SU-DHL-6 (cell line): ENCODE measurements at regions not wholly inside any gene's neighbourhood (a gene's known extent, or its start where the extent isn't known, plus 50 kb on each side); places are given as distances from the start of the nearest gene placed in this dataset.

Source experiments
- H2AFZ ChIP-seq: fragments of 200-600 bp; sonication (generic); 2 replicates; pipeline ENCODE4 v1.6.1; 2014; ENCODE audit warnings: low read depth, mild to moderate bottlenecking, moderate library complexity, mixed read lengths, antibody characterized with exemption, low read length; ENCODE audit not compliant: severe bottlenecking
- H3F3A ChIP-seq: fragments of 200-600 bp; shearing (Covaris generic); 2 replicates; pipeline ENCODE4 v1.6.0; 2016; ENCODE audit warnings: antibody characterized with exemption, mild to moderate bottlenecking; ENCODE audit not compliant: insufficient read depth
- H3K27ac ChIP-seq: fragments of 200-600 bp; sonication (generic); 2 replicates; pipeline ENCODE4 v1.5.1; 2016; ENCODE audit warnings: low read depth, mild to moderate bottlenecking, low read length, moderate library complexity, mixed read lengths
- H3K27me3 ChIP-seq: fragments of 200-600 bp; sonication (generic), shearing (Covaris generic); 2 replicates; pipeline ENCODE4 v1.6.0; 2014; ENCODE audit warnings: mild to moderate bottlenecking, low read length
- H3K36me3 ChIP-seq: fragments of 200-600 bp; sonication (generic); 2 replicates; pipeline ENCODE4 v1.6.1; 2014; ENCODE audit warnings: mild to moderate bottlenecking, low read length, mixed read lengths
- H3K4me2 ChIP-seq: fragments of 300-600, 200-600 bp; shearing (Covaris generic), sonication (generic); 2 replicates; pipeline ENCODE4 v1.6.0; 2014; ENCODE audit warnings: low read length, low read depth, mild to moderate bottlenecking; ENCODE audit not compliant: poor library complexity, severe bottlenecking
- H3K4me3 ChIP-seq: fragments of 200-600 bp; sonication (generic); 2 replicates; pipeline ENCODE4 v1.5.1; 2014; ENCODE audit warnings: antibody characterized with exemption, low read length, mild to moderate bottlenecking, mixed read lengths; ENCODE audit not compliant: insufficient read depth, poor library complexity, severe bottlenecking
- H3K79me2 ChIP-seq: fragments of 200-600 bp; sonication (generic); 2 replicates; pipeline ENCODE4 v1.6.1; 2014; ENCODE audit warnings: mild to moderate bottlenecking, low read length, moderate library complexity; ENCODE audit not compliant: insufficient read depth
- H3K9ac ChIP-seq: fragments of 200-600 bp; sonication (generic); 2 replicates; pipeline ENCODE4 v1.7.0; 2014; ENCODE audit warnings: mild to moderate bottlenecking, low read length
- H3K9me2 ChIP-seq: fragments of 200-600 bp; sonication (generic); replicated peaks from 2 replicates; pipeline ENCODE4 v1.6.1; 2014; ENCODE audit warnings: low read length; ENCODE audit not compliant: insufficient read depth
- H3K9me3 ChIP-seq: fragments of 200-600 bp; sonication (generic); 2 replicates; pipeline ENCODE4 v1.6.1; 2014; ENCODE audit warnings: low read length, mixed read lengths; ENCODE audit not compliant: insufficient read depth
- H4K20me1 ChIP-seq: fragments of 200-600 bp; sonication (generic); 2 replicates; pipeline ENCODE4 v1.6.1; 2014; ENCODE audit warnings: low read depth, mild to moderate bottlenecking, antibody characterized with exemption, low read length, moderate library complexity, mixed read lengths
- CTCF ChIP-seq: fragments of 200-600 bp; sonication (generic); IDR thresholded peaks from one replicate; pipeline ENCODE4 v1.5.1; 2017; ENCODE audit warnings: antibody characterized with exemption, mild to moderate bottlenecking, low read length, moderate library complexity; ENCODE audit not compliant: insufficient read depth, poor library complexity, severe bottlenecking
- EZH2phosphoT487 ChIP-seq: fragments of 200-600 bp; sonication (generic), shearing (Covaris generic); conservative IDR thresholded peaks from 2 replicates; pipeline ENCODE4 v1.6.1; 2018; ENCODE audit warnings: mild to moderate bottlenecking, antibody characterized with exemption, low read length, moderate library complexity, mixed read lengths

- H3F3A ChIP-seq: no peaks in the 10 kb centered on the region
- H4K20me1 ChIP-seq: no peaks in the 10 kb centered on the region
- H3K79me2 ChIP-seq: no peaks in the 10 kb centered on the region
- no peak overlapping the region for H3K4me3 ChIP-seq
- no peak overlapping the region for H3K9ac ChIP-seq
- no peak overlapping the region for H2AFZ ChIP-seq
- no peaks in the 10 kb centered on the region for H3K27me3 ChIP-seq
- H3K27ac ChIP-seq: no peak overlapping the region
- no peak overlapping the region for H3K4me2 ChIP-seq
- no peaks in the 10 kb centered on the region for H3K36me3 ChIP-seq
- H3K9me3 ChIP-seq: no peaks in the 10 kb centered on the region
- no peaks in the 10 kb centered on the region for H3K9me2 ChIP-seq
- TF ChIP-seq EZH2phosphoT487 (no peak), CTCF (no peak)
Observed at GRCh38 chr13:106077017-106077416, 458.4 kb downstream of the EFNB2 start.

- no peaks in the 10 kb centered on the region for H3F3A ChIP-seq
- H3K9me2 ChIP-seq: no peaks in the 10 kb centered on the region
- no peaks in the 10 kb centered on the region for H3K9me3 ChIP-seq
- no peak overlapping the region for H3K9ac ChIP-seq
- no peaks in the 10 kb centered on the region for H4K20me1 ChIP-seq
- no peaks in the 10 kb centered on the region for H3K27me3 ChIP-seq
- TF ChIP-seq CTCF (no peak), EZH2phosphoT487 (no peak)
- H3K79me2 ChIP-seq: no peaks in the 10 kb centered on the region
- H3K36me3 ChIP-seq: no peaks in the 10 kb centered on the region
- H3K4me2 ChIP-seq: no peak overlapping the region
- H3K27ac ChIP-seq: no peak overlapping the region
- H2AFZ ChIP-seq: no peak overlapping the region
- no peak overlapping the region for H3K4me3 ChIP-seq
Observed at GRCh38 chr13:106072014-106072413, 463.4 kb downstream of the EFNB2 start.

- Histone ChIP-seq H3K9me2 (no peaks in the 10 kb centered on the region), H3F3A (no peaks in the 10 kb centered on the region), H3K79me2 (no peaks in the 10 kb centered on the region), H3K4me3 (no peak overlapping the region), H3K27me3 (no peaks in the 10 kb centered on the region), H3K9ac (no peak overlapping the region), H3K4me2 (no peak overlapping the region), H3K36me3 (no peaks in the 10 kb centered on the region), H3K9me3 (no peaks in the 10 kb centered on the region), H2AFZ (no peak overlapping the region), H3K27ac (no peak overlapping the region), H4K20me1 (no peaks in the 10 kb centered on the region)
- TF ChIP-seq EZH2phosphoT487: no peak
- TF ChIP-seq CTCF: no peak
Observed at GRCh38 chr13:106063591-106064313, 471.7 kb downstream of the EFNB2 start.
